Prostate gland (tissue), 2 donors: ENCODE measurements at regions not wholly inside any gene's neighbourhood (a gene's known extent, or its start where the extent isn't known, plus 50 kb on each side); places are given as distances from the start of the nearest gene placed in this dataset.

Source experiments
- DNase-seq: peaks from one replicate; pipeline ENCODE4 v3.0.0-alpha.2; 2019; ENCODE audit warnings: low spot score
- H3K27ac ChIP-seq, 2 donors: fragments of 200-600 bp; sonication (generic); 2 replicates each; pipeline ENCODE4 v1.5.1; 2017 to 2019
- H3K27me3 ChIP-seq: fragments of 200-600 bp; sonication (generic); replicated peaks from 2 replicates; pipeline ENCODE4 v1.5.1; 2019; ENCODE audit not compliant: insufficient read depth
- H3K36me3 ChIP-seq, 2 donors: fragments of 200-600 bp; sonication (generic); 1 replicate in 1 of 2; 2 replicates in 1 of 2; pipeline versions ENCODE4 v1.5.1 to v1.8.1; 2017 to 2019
- H3K4me1 ChIP-seq: fragments of 200-600 bp; sonication (generic); replicated peaks from 2 replicates; pipeline ENCODE4 v1.5.1; 2019
- H3K4me3 ChIP-seq, 2 donors: fragments of 200-600 bp; sonication (generic); 2 replicates each; pipeline ENCODE4 v1.5.1; 2017 to 2019
- H3K9me3 ChIP-seq: fragments of 200-600 bp; sonication (generic); 2 replicates; pipeline ENCODE4 v1.5.1; 2017
- POLR2A ChIP-seq: fragments of 450-650 bp; IDR thresholded peaks from one replicate; pipeline ENCODE4 v1.6.1; 2016; ENCODE audit warnings: antibody characterized with exemption, mild to moderate bottlenecking
- POLR2AphosphoS5 ChIP-seq: sonication (generic); formaldehyde crosslinking; IDR thresholded peaks from one replicate; pipeline ENCODE4 v1.6.1; 2017; ENCODE audit warnings: antibody characterized with exemption
- WGBS: methylation state at CpG from one replicate; pipeline ENCODE4 v1.1.5; 2018; 5-methylcytosine and 5-hydroxymethylcytosine counted together
- intact Hi-C: fragments of 100-400 bp; cut with DNase I; formaldehyde crosslinking; loops from one replicate; pipeline ENCODE4 v1.14.2; 2022
- TF ChIP-seq, protein P1 (sequence below), 4 experiments: fragments of 200-600 bp in 2 of 4; fragments of 450-650 bp in 2 of 4; sonication (generic) in 2 of 4; IDR thresholded peaks; 1 replicate in 3 of 4; 2 replicates in 1 of 4; pipeline ENCODE4 v1.5.1; 2016 to 2019; ENCODE audit warnings: antibody characterized with exemption in 4 of 4, mild to moderate bottlenecking in 2 of 4, moderate library complexity in 2 of 4

DNA sequence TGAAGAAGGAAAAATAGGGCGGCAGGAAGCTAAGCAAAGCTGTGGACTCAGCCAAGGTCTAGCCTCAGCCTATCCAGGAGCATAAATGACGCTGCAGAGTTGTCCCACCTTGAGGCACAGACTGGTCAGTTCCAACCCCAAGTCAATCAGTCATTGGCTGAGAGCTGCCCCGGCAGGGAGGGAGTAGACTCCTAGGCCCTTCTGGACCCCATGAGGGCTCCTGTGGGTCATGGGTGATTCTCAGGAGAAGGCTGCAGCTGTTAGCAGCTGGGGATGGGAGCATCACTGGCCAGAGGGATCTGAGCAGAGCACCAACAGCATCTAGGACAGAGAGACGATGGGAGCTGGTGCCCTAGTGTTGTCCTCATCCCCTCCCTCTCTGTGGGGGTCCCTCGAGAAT lies 51.8 kb upstream of the ESRRB start:
- TF ChIP-seq, protein P1, sequence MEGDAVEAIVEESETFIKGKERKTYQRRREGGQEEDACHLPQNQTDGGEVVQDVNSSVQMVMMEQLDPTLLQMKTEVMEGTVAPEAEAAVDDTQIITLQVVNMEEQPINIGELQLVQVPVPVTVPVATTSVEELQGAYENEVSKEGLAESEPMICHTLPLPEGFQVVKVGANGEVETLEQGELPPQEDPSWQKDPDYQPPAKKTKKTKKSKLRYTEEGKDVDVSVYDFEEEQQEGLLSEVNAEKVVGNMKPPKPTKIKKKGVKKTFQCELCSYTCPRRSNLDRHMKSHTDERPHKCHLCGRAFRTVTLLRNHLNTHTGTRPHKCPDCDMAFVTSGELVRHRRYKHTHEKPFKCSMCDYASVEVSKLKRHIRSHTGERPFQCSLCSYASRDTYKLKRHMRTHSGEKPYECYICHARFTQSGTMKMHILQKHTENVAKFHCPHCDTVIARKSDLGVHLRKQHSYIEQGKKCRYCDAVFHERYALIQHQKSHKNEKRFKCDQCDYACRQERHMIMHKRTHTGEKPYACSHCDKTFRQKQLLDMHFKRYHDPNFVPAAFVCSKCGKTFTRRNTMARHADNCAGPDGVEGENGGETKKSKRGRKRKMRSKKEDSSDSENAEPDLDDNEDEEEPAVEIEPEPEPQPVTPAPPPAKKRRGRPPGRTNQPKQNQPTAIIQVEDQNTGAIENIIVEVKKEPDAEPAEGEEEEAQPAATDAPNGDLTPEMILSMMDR (IDR thresholded peaks at IDR 0.05), result no peak
- no peak for TF ChIP-seq POLR2A
- TF ChIP-seq POLR2AphosphoS5, result no peak
- Histone ChIP-seq H3K4me1 (no peaks in the 10 kb centered on the region), H3K27me3 (no peaks in the 10 kb centered on the region), H3K36me3 (no peaks in the 10 kb centered on the region), H3K9me3 (no peaks in the 10 kb centered on the region), H3K27ac (no peak overlapping the region), H3K4me3 (no peak overlapping the region)
- intact Hi-C loops, result no loop called here
- DNase-seq, result no peak
- WGBS, result 87% methylated on average over 5 of the region's 5 CpGs
